GM18907 (cell line): ENCODE measurements at regions not wholly inside any gene's neighbourhood (a gene's known extent, or its start where the extent isn't known, plus 50 kb on each side); places are given as distances from the start of the nearest gene placed in this dataset.
"Not testable (repeated sequence)": the region's sequence is repeated elsewhere in the genome, so short reads cannot be mapped to it uniquely, and the experiment has no call there.

ENCODE experiments used
- ATAC-seq: cut with Tn5 transposase; IDR thresholded peaks from one replicate; pipeline ENCODE4 v1.9.1; 2021; ENCODE audit warnings: mild to moderate bottlenecking, moderate library complexity; ENCODE audit not compliant: unreplicated experiment

GRCh38 chr13:50464349-50465251 is 378.9 kb downstream of the DLEU7 start:
- no peak for ATAC-seq

- no peak for ATAC-seq
Measured at GRCh38 chr13:50466456-50466855, 377.0 kb downstream of the DLEU7 start.

- ATAC-seq, result no peak
Measured at GRCh38 chr13:50467156-50468110, 376.1 kb downstream of the DLEU7 start.

- no peak for ATAC-seq
Measured at GRCh38 chr13:50468849-50469669, 374.4 kb downstream of the DLEU7 start.

- not testable (repeated sequence) for ATAC-seq
Measured at GRCh38 chr13:50473050-50473449, 370.4 kb downstream of the DLEU7 start.

- ATAC-seq, result no peak
Measured at GRCh38 chr13:50474088-50474662, 369.3 kb downstream of the DLEU7 start.

GRCh38 chr13:50476577-50477285 is 366.8 kb downstream of the DLEU7 start:
- ATAC-seq, result no peak

GRCh38 chr13:50481936-50482335 is 361.6 kb downstream of the DLEU7 start:
- ATAC-seq, result no peak

- no peak for ATAC-seq
Measured at GRCh38 chr13:50483416-50483815, 360.1 kb downstream of the DLEU7 start.

GRCh38 chr13:50484472-50485113 is 358.9 kb downstream of the DLEU7 start:
- ATAC-seq, result no peak

- no peak for ATAC-seq
Measured at GRCh38 chr13:50485979-50486935, 357.2 kb downstream of the DLEU7 start.

GRCh38 chr13:50493683-50494082 is 349.8 kb downstream of the DLEU7 start:
- ATAC-seq, result no peak

- no peak for ATAC-seq
Measured at GRCh38 chr13:50494138-50494537, 349.4 kb downstream of the DLEU7 start.

GRCh38 chr13:50503212-50503611 is 340.3 kb downstream of the DLEU7 start:
- ATAC-seq, result not testable (repeated sequence)

- no peak for ATAC-seq
Measured at GRCh38 chr13:50509167-50509566, 334.3 kb downstream of the DLEU7 start.

GRCh38 chr13:50509771-50510441 is 333.6 kb downstream of the DLEU7 start:
- no peak for ATAC-seq

GRCh38 chr13:50510885-50511545 is 332.5 kb downstream of the DLEU7 start:
- ATAC-seq, result not testable (repeated sequence)
